IMR-90 (cell line): ENCODE measurements at regions not wholly inside any gene's neighbourhood (a gene's known extent, or its start where the extent isn't known, plus 50 kb on each side); places are given as distances from the start of the nearest gene placed in this dataset.

Source experiments
- ATAC-seq: fragments of 200-7000 bp; cut with Tn5 transposase; 2 replicates; pipeline ENCODE4 v1.9.1; 2020; ENCODE audit warnings: low read depth, mild to moderate bottlenecking, moderate library complexity
- BruUV-seq: library from RNA; stranded (reverse); fragments of 400-500 nt; replicated peaks from 2 replicates; lab custom pipeline; 2021; lab: Mats Ljungman, UMichigan
- CTCF ChIA-PET: fragments of 300-600 bp; formaldehyde crosslinking; extraction: SDS; loops from one replicate; lab custom pipeline; 2021; ENCODE audit warnings: antibody characterized with exemption; lab: Yijun Ruan, JAX
- POLR2A ChIA-PET: fragments of 300-600 bp; sonication (Branson Sonifier 250); formaldehyde crosslinking; loops from one replicate; lab custom pipeline; 2022; ENCODE audit warnings: antibody characterized with exemption; ENCODE audit not compliant: unreplicated experiment; lab: Charles Lee
- DNase-seq: peaks from one replicate; pipeline ENCODE4 v3.0.0; 2013
- H2AFZ ChIP-seq: replicated peaks from 2 replicates; pipeline ENCODE3; 2013; ENCODE audit warnings: low read length, mild to moderate bottlenecking; ENCODE audit not compliant: poor library complexity
- H2AK5ac ChIP-seq: 2 replicates; pipeline ENCODE4 v1.6.1; 2013; ENCODE audit warnings: low read depth, low read length, inconsistent platforms
- H2AK9ac ChIP-seq: replicated peaks from 2 replicates; pipeline ENCODE3; 2013; ENCODE audit warnings: mild to moderate bottlenecking, low read depth, low read length, moderate library complexity; ENCODE audit not compliant: poor library complexity
- H2BK120ac ChIP-seq: 2 replicates; pipeline ENCODE4 v1.6.1; 2013; ENCODE audit warnings: low read depth, low read length, inconsistent platforms
- H2BK15ac ChIP-seq: 3 replicates; pipeline ENCODE4 v1.6.1; 2013; ENCODE audit warnings: low read depth, low read length, inconsistent platforms
- H2BK20ac ChIP-seq: 2 replicates; pipeline ENCODE4 v1.6.1; 2013; ENCODE audit warnings: low read depth, mild to moderate bottlenecking, inconsistent platforms, low read length, moderate library complexity
- H2BK5ac ChIP-seq: 2 replicates; pipeline ENCODE4 v1.6.1; 2013; ENCODE audit warnings: mild to moderate bottlenecking, low read depth, low read length, inconsistent platforms; ENCODE audit not compliant: poor library complexity, severe bottlenecking
- H3K14ac ChIP-seq: replicated peaks from 2 replicates; pipeline ENCODE4 v1.6.1; 2013; ENCODE audit warnings: low read depth, low read length, inconsistent platforms
- H3K18ac ChIP-seq: 2 replicates; pipeline ENCODE4 v1.6.1; 2013; ENCODE audit warnings: low read depth, low read length, control low read depth
- H3K23ac ChIP-seq: 2 replicates; pipeline ENCODE4 v1.6.1; 2013; ENCODE audit warnings: low read depth, low read length, inconsistent platforms
- H3K27ac ChIP-seq: 2 replicates; pipeline ENCODE4 v1.5.1; 2013; ENCODE audit warnings: mild to moderate bottlenecking, control low read depth, low read length; ENCODE audit not compliant: insufficient read depth
- H3K27me3 ChIP-seq: 2 replicates; pipeline ENCODE4 v1.6.1; 2013; ENCODE audit warnings: low read length; ENCODE audit not compliant: control insufficient read depth, insufficient read depth
- H3K36me3 ChIP-seq: 2 replicates; pipeline ENCODE4 v1.6.1; 2013; ENCODE audit warnings: low read length, mixed read lengths; ENCODE audit not compliant: control insufficient read depth, insufficient read depth
- H3K4ac ChIP-seq: 2 replicates; pipeline ENCODE4 v1.6.1; 2013; ENCODE audit warnings: low read depth, low read length, inconsistent platforms
- H3K4me1 ChIP-seq: 2 replicates; pipeline ENCODE4 v1.6.1; 2013; ENCODE audit warnings: low read length, mixed read lengths; ENCODE audit not compliant: control insufficient read depth, insufficient read depth
- H3K4me2 ChIP-seq: 2 replicates; pipeline ENCODE4 v1.6.1; 2013; ENCODE audit warnings: low read depth, mild to moderate bottlenecking, control low read depth, low read length, moderate library complexity
- H3K4me3 ChIP-seq: 2 replicates; pipeline ENCODE4 v1.5.1; 2013; ENCODE audit warnings: low read depth, mild to moderate bottlenecking, control low read depth, low read length, moderate library complexity; ENCODE audit not compliant: insufficient read depth
- H3K56ac ChIP-seq: 2 replicates; pipeline ENCODE4 v1.6.1; 2013; ENCODE audit warnings: low read length, inconsistent platforms; ENCODE audit not compliant: insufficient read depth; ENCODE audit errors: extremely low read depth
- H3K79me1 ChIP-seq, 2 experiments: 2 replicates each; pipeline ENCODE4 v1.6.1; 2013; ENCODE audit warnings: low read length in 2 of 2, inconsistent platforms in 1 of 2, low read depth in 1 of 2
- H3K9ac ChIP-seq: 2 replicates; pipeline ENCODE4 v1.6.1; 2013; ENCODE audit warnings: low read depth, low read length, control low read depth
- H3K9me1 ChIP-seq: 2 replicates; pipeline ENCODE4 v1.6.1; 2013; ENCODE audit warnings: low read length, inconsistent platforms; ENCODE audit not compliant: insufficient read depth
- H3K9me3 ChIP-seq: 2 replicates; pipeline ENCODE4 v1.6.1; 2013; ENCODE audit warnings: low read length; ENCODE audit not compliant: control insufficient read depth, insufficient read depth
- H4K20me1 ChIP-seq: 2 replicates; pipeline ENCODE4 v1.6.1; 2013; ENCODE audit warnings: low read length, inconsistent platforms; ENCODE audit not compliant: insufficient read depth
- H4K5ac ChIP-seq: 2 replicates; pipeline ENCODE4 v1.6.1; 2013; ENCODE audit warnings: mild to moderate bottlenecking, low read depth, low read length, control low read depth
- H4K8ac ChIP-seq, 2 experiments: 2 replicates each; pipeline ENCODE4 v1.6.1; 2013; ENCODE audit warnings: low read depth in 2 of 2, low read length in 2 of 2, control low read depth in 1 of 2, inconsistent platforms in 1 of 2
- H4K91ac ChIP-seq: 2 replicates; pipeline ENCODE4 v1.6.1; 2013; ENCODE audit warnings: low read depth, low read length, inconsistent platforms; ENCODE audit not compliant: insufficient read depth
- BHLHE40 ChIP-seq: fragments of 150-350 bp; IDR thresholded peaks from 2 replicates; pipeline ENCODE4 v1.6.1; 2016; ENCODE audit warnings: mild to moderate bottlenecking, low read depth, low read length
- CEBPB ChIP-seq: IDR thresholded peaks from 2 replicates; pipeline ENCODE4 v1.6.1; 2012; ENCODE audit warnings: low read depth, low read length, improper control_type of control experiment
- CHD1 ChIP-seq: IDR thresholded peaks from 2 replicates; pipeline ENCODE4 v1.6.1; 2012; ENCODE audit warnings: low read depth, low read length, improper control_type of control experiment
- FOS ChIP-seq: fragments of 150-350 bp; IDR thresholded peaks from 2 replicates; pipeline ENCODE4 v1.6.1; 2016; ENCODE audit warnings: low read depth, low read length
- MAFK ChIP-seq: IDR thresholded peaks from 2 replicates; pipeline ENCODE4 v1.6.1; 2012; ENCODE audit warnings: low read depth, low read length, improper control_type of control experiment
- MAZ ChIP-seq: IDR thresholded peaks from 2 replicates; pipeline ENCODE4 v1.6.1; 2012; ENCODE audit warnings: low read depth, mild to moderate bottlenecking, low read length, improper control_type of control experiment, moderate library complexity, borderline replicate concordance
- MXI1 ChIP-seq: IDR thresholded peaks from 2 replicates; pipeline ENCODE4 v1.6.1; 2012; ENCODE audit warnings: low read depth, mild to moderate bottlenecking, low read length, moderate library complexity, borderline replicate concordance
- NFE2L2 ChIP-seq: fragments of 150-350 bp; IDR thresholded peaks from 2 replicates; pipeline ENCODE4 v1.6.1; 2016; ENCODE audit warnings: low read depth, mild to moderate bottlenecking, low read length
- POLR2A ChIP-seq: IDR thresholded peaks from 2 replicates; pipeline ENCODE4 v1.6.1; 2012; ENCODE audit warnings: mild to moderate bottlenecking, low read depth, low read length
- RAD21 ChIP-seq: IDR thresholded peaks from 2 replicates; pipeline ENCODE4 v1.6.1; 2012; ENCODE audit warnings: low read length, improper control_type of control experiment
- RCOR1 ChIP-seq: IDR thresholded peaks from 2 replicates; pipeline ENCODE4 v1.6.1; 2012; ENCODE audit warnings: mild to moderate bottlenecking, low read length, improper control_type of control experiment; ENCODE audit not compliant: insufficient replicate concordance
- RFX5 ChIP-seq: IDR thresholded peaks from 2 replicates; pipeline ENCODE4 v1.8.0; 2012; ENCODE audit warnings: low read depth, mild to moderate bottlenecking, low read length, moderate library complexity
- SMC3 ChIP-seq: fragments of 150-350 bp; IDR thresholded peaks from 2 replicates; pipeline ENCODE4 v1.6.1; 2016; ENCODE audit warnings: low read depth, mild to moderate bottlenecking, antibody characterized with exemption, low read length, moderate library complexity
- WGBS, 2 experiments: methylation state at CpG; one replicate each; pipeline versions ENCODE4 v1.1.5 to v1.1.7; 2013; ENCODE audit warnings: missing lambda C conversion rate in 2 of 2; ENCODE audit not compliant: insufficient read length in 1 of 2; ENCODE audit errors: extremely low coverage in 2 of 2; 5-methylcytosine and 5-hydroxymethylcytosine counted together
- dilution Hi-C: fragments of 300-500 bp; cut with HindIII; formaldehyde crosslinking; loops from one replicate; pipeline ENCODE4 v1.14.3; 2018; ENCODE audit warnings: low sequenced_read_pairs; ENCODE audit not compliant: unreplicated experiment
- in situ Hi-C: fragments of 300-500 bp; cut with MboI; formaldehyde crosslinking; loops from 3 replicates; pipeline ENCODE4 v1.14.3; 2019; ENCODE audit warnings: low sequenced_read_pairs, inconsistent platforms, mixed read lengths
- intact Hi-C: fragments of 100-400 bp; cut with micrococcal nuclease; formaldehyde crosslinking; loops from 2 replicates; pipeline ENCODE4 v1.10.0; 2022
- TF ChIP-seq, protein P1 (sequence below): fragments of 150-350 bp; IDR thresholded peaks from 2 replicates; pipeline ENCODE4 v1.6.1; 2017; ENCODE audit warnings: mild to moderate bottlenecking, antibody characterized with exemption, low read length, low read depth
- TF ChIP-seq, protein P2 (sequence below): conservative IDR thresholded peaks from 2 replicates; pipeline ENCODE4 v1.5.1; 2012; ENCODE audit warnings: mild to moderate bottlenecking, low read depth, low read length, improper control_type of control experiment
- TF ChIP-seq, protein P3 (sequence below): fragments of 150-350 bp; IDR thresholded peaks from 2 replicates; pipeline ENCODE4 v1.6.1; 2016; ENCODE audit warnings: low read depth, mild to moderate bottlenecking, low read length, moderate library complexity, borderline replicate concordance

DNA sequence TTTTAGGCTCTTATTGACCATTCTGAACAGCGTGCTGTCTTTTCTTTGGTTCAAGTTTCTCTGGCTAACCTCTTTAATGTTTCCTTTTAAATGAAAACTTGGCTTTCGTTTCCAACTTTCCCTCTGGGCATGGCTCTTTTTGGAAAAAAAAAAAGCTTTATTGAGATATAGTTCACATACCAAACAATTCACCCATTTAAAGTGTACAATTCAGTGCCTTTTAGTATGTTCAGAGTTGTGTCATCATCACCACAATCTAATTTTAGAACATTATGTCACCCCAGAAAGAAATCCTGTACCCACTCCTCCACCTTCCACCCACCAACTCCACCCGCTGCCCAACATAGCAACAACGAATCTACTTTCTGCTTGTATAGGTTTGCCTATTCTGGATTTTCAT is 322.4 kb downstream of the ADCYAP1 start:
- Histone ChIP-seq H3K79me1 (no peaks in the 10 kb centered on the region), H2BK15ac (no peak overlapping the region), H4K8ac (no peak overlapping the region), H2AK9ac (no peak overlapping the region), H3K27me3 (no peaks in the 10 kb centered on the region), H3K4me1 (no peaks in the 10 kb centered on the region), H3K23ac (no peak overlapping the region), H3K36me3 (no peaks in the 10 kb centered on the region), H3K18ac (no peak overlapping the region), H3K9me1 (no peaks in the 10 kb centered on the region), H2BK20ac (no peak overlapping the region), H2BK5ac (no peak overlapping the region), H2BK120ac (no peak overlapping the region), H3K4ac (no peak overlapping the region), H2AK5ac (no peak overlapping the region), H4K91ac (no peak overlapping the region), H3K14ac (no peak overlapping the region), H3K4me2 (no peak overlapping the region), H3K9me3 (peaks cover 2% of the 10 kb centered on the region; the same call in 1 of the 2 replicates), H3K27ac (no peak overlapping the region), H3K56ac (no peak overlapping the region), H4K20me1 (no peaks in the 10 kb centered on the region), H3K4me3 (no peak overlapping the region), H2AFZ (no peak overlapping the region), H3K9ac (no peak overlapping the region), H4K5ac (no peak overlapping the region)
- in situ Hi-C loops (no loop called here), dilution Hi-C loops (no loop called here), intact Hi-C loops (no loop called here)
- TF ChIP-seq, protein P1, sequence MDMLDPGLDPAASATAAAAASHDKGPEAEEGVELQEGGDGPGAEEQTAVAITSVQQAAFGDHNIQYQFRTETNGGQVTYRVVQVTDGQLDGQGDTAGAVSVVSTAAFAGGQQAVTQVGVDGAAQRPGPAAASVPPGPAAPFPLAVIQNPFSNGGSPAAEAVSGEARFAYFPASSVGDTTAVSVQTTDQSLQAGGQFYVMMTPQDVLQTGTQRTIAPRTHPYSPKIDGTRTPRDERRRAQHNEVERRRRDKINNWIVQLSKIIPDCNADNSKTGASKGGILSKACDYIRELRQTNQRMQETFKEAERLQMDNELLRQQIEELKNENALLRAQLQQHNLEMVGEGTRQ: no peak
- TF ChIP-seq, protein P2, sequence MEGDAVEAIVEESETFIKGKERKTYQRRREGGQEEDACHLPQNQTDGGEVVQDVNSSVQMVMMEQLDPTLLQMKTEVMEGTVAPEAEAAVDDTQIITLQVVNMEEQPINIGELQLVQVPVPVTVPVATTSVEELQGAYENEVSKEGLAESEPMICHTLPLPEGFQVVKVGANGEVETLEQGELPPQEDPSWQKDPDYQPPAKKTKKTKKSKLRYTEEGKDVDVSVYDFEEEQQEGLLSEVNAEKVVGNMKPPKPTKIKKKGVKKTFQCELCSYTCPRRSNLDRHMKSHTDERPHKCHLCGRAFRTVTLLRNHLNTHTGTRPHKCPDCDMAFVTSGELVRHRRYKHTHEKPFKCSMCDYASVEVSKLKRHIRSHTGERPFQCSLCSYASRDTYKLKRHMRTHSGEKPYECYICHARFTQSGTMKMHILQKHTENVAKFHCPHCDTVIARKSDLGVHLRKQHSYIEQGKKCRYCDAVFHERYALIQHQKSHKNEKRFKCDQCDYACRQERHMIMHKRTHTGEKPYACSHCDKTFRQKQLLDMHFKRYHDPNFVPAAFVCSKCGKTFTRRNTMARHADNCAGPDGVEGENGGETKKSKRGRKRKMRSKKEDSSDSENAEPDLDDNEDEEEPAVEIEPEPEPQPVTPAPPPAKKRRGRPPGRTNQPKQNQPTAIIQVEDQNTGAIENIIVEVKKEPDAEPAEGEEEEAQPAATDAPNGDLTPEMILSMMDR: no peak
- TF ChIP-seq, protein P3, sequence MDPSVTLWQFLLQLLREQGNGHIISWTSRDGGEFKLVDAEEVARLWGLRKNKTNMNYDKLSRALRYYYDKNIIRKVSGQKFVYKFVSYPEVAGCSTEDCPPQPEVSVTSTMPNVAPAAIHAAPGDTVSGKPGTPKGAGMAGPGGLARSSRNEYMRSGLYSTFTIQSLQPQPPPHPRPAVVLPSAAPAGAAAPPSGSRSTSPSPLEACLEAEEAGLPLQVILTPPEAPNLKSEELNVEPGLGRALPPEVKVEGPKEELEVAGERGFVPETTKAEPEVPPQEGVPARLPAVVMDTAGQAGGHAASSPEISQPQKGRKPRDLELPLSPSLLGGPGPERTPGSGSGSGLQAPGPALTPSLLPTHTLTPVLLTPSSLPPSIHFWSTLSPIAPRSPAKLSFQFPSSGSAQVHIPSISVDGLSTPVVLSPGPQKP: no peak
- TF ChIP-seq BHLHE40 (no peak), POLR2A (no peak), NFE2L2 (no peak), FOS (no peak), MAFK (no peak), SMC3 (no peak), RFX5 (no peak), RCOR1 (no peak), RAD21 (no peak), MAZ (no peak), CHD1 (no peak), MXI1 (no peak), CEBPB (no peak)
- WGBS, 2 experiments: no CpG with 5 or more reads among the region's 4 CpGs
- ChIA-PET POLR2A (no interaction called here), CTCF (no interaction called here)
- DNase-seq: no peak
- ATAC-seq: no peak
- BruUV-seq: no TSS peak
